GM21381 (cell line): ENCODE measurements at regions not wholly inside any gene's neighbourhood (a gene's known extent, or its start where the extent isn't known, plus 50 kb on each side); places are given as distances from the start of the nearest gene placed in this dataset.
"Not testable (repeated sequence)": the region's sequence is repeated elsewhere in the genome, so short reads cannot be mapped to it uniquely, and the experiment has no call there.

ENCODE experiments used
- ATAC-seq: cut with Tn5 transposase; IDR thresholded peaks from one replicate; pipeline ENCODE4 v1.9.1; 2021; ENCODE audit warnings: mild to moderate bottlenecking, moderate library complexity; ENCODE audit not compliant: unreplicated experiment

- ATAC-seq, result not testable (repeated sequence)
These were observed 84.3 kb downstream of the IRS2 start for GRCh38 chr13:109702030-109702597.

GRCh38 chr13:109700176-109700575, 86.2 kb downstream of the IRS2 start:
- ATAC-seq, result no peak

GRCh38 chr13:109699628-109700071, 86.7 kb downstream of the IRS2 start:
- no peak for ATAC-seq

GRCh38 chr13:109698779-109699178, 87.6 kb downstream of the IRS2 start:
- no peak for ATAC-seq

GRCh38 chr13:109697936-109698335, 88.4 kb downstream of the IRS2 start:
- ATAC-seq, result no peak

GRCh38 chr13:109695402-109696190, 90.8 kb downstream of the IRS2 start:
- no peak for ATAC-seq

- no peak for ATAC-seq
These were observed 91.4 kb downstream of the IRS2 start for GRCh38 chr13:109694972-109695371.

GRCh38 chr13:109693213-109693612, 93.2 kb downstream of the IRS2 start:
- ATAC-seq, result no peak

GRCh38 chr13:109691689-109692088, 94.7 kb downstream of the IRS2 start:
- ATAC-seq, result no peak

- ATAC-seq, result no peak
These were observed 98.6 kb downstream of the IRS2 start for GRCh38 chr13:109687559-109688448.

GRCh38 chr13:109685203-109685602, 101.2 kb downstream of the IRS2 start:
- ATAC-seq, result no peak

GRCh38 chr13:109684824-109685202, 101.6 kb downstream of the IRS2 start:
- ATAC-seq, result no peak

GRCh38 chr13:109684084-109684823, 102.1 kb downstream of the IRS2 start:
- ATAC-seq, result no peak

GRCh38 chr13:109682534-109683244, 103.7 kb downstream of the IRS2 start:
- ATAC-seq, result no peak

- no peak for ATAC-seq
These were observed 105.5 kb downstream of the IRS2 start for GRCh38 chr13:109680930-109681329.

GRCh38 chr13:109680288-109680687, 106.1 kb downstream of the IRS2 start:
- no peak for ATAC-seq

- ATAC-seq, result no peak
These were observed 107.9 kb downstream of the IRS2 start for GRCh38 chr13:109678459-109678858.

GRCh38 chr13:109677206-109677605, 109.2 kb downstream of the IRS2 start:
- no peak for ATAC-seq

- ATAC-seq, result no peak
These were observed 112.9 kb downstream of the IRS2 start for GRCh38 chr13:109673477-109673876.

GRCh38 chr13:109672545-109672944, 113.8 kb downstream of the IRS2 start:
- no peak for ATAC-seq
